ENCODE measurements at regions not wholly inside any gene's neighbourhood (a gene's known extent, or its start where the extent isn't known, plus 50 kb on each side); places are given as distances from the start of the nearest gene placed in this dataset.

DNA sequence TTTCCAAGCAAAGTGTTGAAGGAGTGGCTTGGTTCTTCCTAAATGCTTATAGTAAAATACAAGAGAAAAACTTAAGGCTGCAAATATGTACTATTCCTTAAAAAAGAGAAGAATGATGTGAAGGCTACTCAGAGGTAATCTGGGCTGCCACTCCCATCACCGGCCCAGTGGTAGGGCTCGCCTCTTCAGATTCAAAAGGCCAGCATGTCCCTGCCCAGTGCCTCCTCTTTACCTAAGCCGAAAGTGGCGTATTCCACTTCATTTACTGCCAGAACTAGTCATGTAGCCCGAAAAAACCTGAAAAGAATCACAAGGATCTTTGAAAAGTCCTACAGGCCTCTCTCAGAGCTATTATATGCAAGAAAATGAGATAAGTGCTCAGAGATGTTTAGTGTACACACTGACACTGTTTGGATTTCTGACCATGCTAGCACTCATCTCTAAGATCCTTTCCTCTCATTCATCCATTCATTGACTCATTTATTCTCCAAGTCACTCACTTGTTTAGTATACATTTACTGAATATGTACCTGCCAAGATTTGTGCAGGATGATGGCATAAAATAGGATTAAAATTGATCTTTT is 373.3 kb upstream of the THBS1 start:
- Histone ChIP-seq H3K36me3 (ENCODE audit: control insufficient read depth, insufficient read depth, low read length) (no peaks in the 10 kb centered on the region), H3K9me3 (ENCODE audit: control insufficient read depth in 2 of 2, low read length in 2 of 2) (no peaks in the 10 kb centered on the region), H3K27me3 (ENCODE audit: control insufficient read depth, insufficient read depth, low read length) (peaks cover 5% of the 10 kb centered on the region), H3K27ac (ENCODE audit: insufficient read depth, low read length, poor library complexity, severe bottlenecking) (no peak overlapping the region), H3K4me1 (ENCODE audit: control insufficient read depth, insufficient read depth, low read length, poor library complexity, severe bottlenecking) (no peaks in the 10 kb centered on the region), H3K4me3 (ENCODE audit: low read depth, low read length) (no peak overlapping the region)
- Mint-ChIP-seq H3K36me3 (no peaks in the 10 kb centered on the region), H3K9me3 (peaks cover 0 to 6% (median 2%) of the 10 kb centered on the region in 7 donors), H3K4me1 (no peaks in the 10 kb centered on the region), H3K27ac (no peak overlapping the region), H3K27me3 (peaks cover 30% of the 10 kb centered on the region), H3K4me3 (no peak overlapping the region)
- DNase-seq (no peak), ATAC-seq (ENCODE audit: low read depth in 2 of 2) (no peak)

DNA sequence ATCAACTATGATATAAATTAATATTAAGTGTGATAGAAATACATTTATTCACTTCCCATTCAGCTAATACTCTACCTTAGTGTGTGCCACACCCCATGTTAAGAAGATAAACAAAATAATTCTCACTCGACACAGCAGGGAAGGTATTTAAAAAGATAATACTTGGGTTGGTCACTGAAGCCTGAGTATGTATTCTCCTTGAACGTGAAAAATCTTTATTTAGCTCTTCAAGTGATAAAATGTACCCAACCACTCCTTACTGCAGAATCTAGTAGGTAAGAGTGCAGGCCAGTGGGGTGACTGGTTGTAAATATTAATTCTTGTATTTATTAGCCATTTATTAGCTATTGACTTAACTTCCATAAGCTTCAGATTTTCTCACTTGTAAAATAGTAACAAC is 372.7 kb upstream of the THBS1 start:
- Mint-ChIP-seq H3K9me3 (peaks cover 0 to 6% (median 2%) of the 10 kb centered on the region in 7 donors), H3K27me3 (peaks cover 25% of the 10 kb centered on the region), H3K36me3 (no peaks in the 10 kb centered on the region), H3K27ac (no peak overlapping the region), H3K4me1 (no peaks in the 10 kb centered on the region), H3K4me3 (no peak overlapping the region)
- Histone ChIP-seq H3K27me3 (ENCODE audit: control insufficient read depth, insufficient read depth, low read length) (peaks cover 5% of the 10 kb centered on the region), H3K27ac (ENCODE audit: insufficient read depth, low read length, poor library complexity, severe bottlenecking) (no peak overlapping the region), H3K4me1 (ENCODE audit: control insufficient read depth, insufficient read depth, low read length, poor library complexity, severe bottlenecking) (no peaks in the 10 kb centered on the region), H3K9me3 (ENCODE audit: control insufficient read depth in 2 of 2, low read length in 2 of 2) (no peaks in the 10 kb centered on the region), H3K4me3 (ENCODE audit: low read depth, low read length) (no peak overlapping the region), H3K36me3 (ENCODE audit: control insufficient read depth, insufficient read depth, low read length) (no peaks in the 10 kb centered on the region)
- ATAC-seq (ENCODE audit: low read depth in 2 of 2) (no peak), DNase-seq (no peak)

DNA sequence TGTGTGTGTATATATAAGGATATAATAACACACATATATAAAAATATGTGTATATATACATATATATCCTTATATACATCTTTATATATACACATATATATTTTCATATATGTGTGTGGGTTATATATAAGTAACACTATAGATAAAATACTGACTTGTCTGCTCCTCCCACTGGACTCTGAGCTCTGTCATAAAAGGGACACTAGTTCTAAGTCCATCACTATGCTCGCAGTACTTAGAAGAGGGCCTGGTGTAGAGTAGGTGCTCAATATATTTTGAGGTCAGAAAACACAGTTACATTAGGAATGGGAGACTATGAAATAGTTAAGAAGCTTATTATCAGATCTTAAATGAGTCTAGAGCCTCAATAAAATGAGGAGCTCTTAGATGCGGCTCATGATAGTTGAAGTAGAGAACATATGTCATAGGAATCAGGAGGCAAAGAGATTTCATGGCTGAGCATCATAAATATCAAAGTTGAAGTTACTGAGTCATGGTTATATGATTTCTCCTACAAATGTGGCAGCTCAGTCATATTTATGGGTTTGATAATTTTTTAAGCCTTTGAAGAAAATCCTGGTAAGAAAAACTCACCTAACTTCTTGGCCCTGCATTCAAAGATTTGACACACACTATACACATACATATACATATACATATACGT is 371.2 kb upstream of the THBS1 start:
- H3K4me3 Mint-ChIP-seq, result no peak overlapping the region
- Histone ChIP-seq H3K27me3 (ENCODE audit: control insufficient read depth, insufficient read depth, low read length) (peaks cover 5% of the 10 kb centered on the region), H3K36me3 (ENCODE audit: control insufficient read depth, insufficient read depth, low read length) (no peaks in the 10 kb centered on the region), H3K4me3 (ENCODE audit: low read depth, low read length) (no peak overlapping the region), H3K9me3 (ENCODE audit: control insufficient read depth in 2 of 2, low read length in 2 of 2) (no peaks in the 10 kb centered on the region), H3K27ac (ENCODE audit: insufficient read depth, low read length, poor library complexity, severe bottlenecking) (no peak overlapping the region), H3K4me1 (ENCODE audit: control insufficient read depth, insufficient read depth, low read length, poor library complexity, severe bottlenecking) (no peaks in the 10 kb centered on the region)
- peaks cover 0 to 6% (median 2%) of the 10 kb centered on the region in 7 donors for H3K9me3 Mint-ChIP-seq
- H3K27me3 Mint-ChIP-seq, result peaks cover 16% of the 10 kb centered on the region
- ATAC-seq (ENCODE audit: low read depth in 2 of 2), result no peak
- DNase-seq, result no peak
- H3K27ac Mint-ChIP-seq, result no peak overlapping the region
- H3K36me3 Mint-ChIP-seq, result no peaks in the 10 kb centered on the region
- H3K4me1 Mint-ChIP-seq, result no peaks in the 10 kb centered on the region

DNA sequence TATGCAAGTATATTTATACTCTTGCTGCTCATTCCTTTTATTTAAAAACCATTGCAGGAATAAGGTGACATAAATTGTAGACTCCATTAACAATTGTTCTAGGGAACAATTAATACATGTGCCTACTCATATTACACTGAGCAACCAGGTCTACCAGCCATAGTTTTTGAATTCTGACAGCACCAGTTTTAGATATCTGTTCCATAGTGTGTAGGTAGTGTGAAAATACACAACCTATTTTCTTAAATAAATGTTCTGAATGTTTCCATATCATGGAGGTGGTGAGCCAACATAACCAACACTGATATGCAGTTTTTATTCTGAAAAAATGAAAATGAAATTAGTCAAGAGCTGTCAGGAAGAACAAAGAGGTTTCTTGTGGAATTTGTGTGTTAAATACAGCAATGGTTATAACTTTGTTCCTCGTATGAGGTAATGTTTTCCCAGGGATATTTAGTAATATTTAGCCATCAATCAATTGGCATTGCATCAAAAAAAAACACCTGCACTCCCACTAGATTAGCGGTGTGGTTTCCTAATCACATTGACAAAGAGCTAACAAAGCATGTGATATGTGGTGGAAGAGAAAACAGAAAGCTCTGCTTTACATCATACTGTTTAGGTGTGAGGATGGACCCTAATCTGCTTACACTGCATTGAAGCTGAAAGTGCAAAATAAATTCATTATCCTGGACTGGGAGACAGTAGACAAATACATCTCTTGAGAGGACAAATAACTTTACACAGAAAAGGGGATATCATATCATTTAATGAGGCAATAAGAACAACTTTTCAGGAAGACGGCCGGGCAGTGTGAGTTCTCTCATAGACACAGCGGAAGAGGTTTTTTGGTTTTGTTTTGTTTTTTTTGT is 369.5 kb upstream of the THBS1 start:
- DNase-seq, result no peak
- no peaks in the 10 kb centered on the region for H3K36me3 Mint-ChIP-seq
- Histone ChIP-seq H3K27ac (ENCODE audit: insufficient read depth, low read length, poor library complexity, severe bottlenecking) (no peak overlapping the region), H3K9me3 (ENCODE audit: control insufficient read depth in 2 of 2, low read length in 2 of 2) (no peaks in the 10 kb centered on the region), H3K4me1 (ENCODE audit: control insufficient read depth, insufficient read depth, low read length, poor library complexity, severe bottlenecking) (no peaks in the 10 kb centered on the region), H3K27me3 (ENCODE audit: control insufficient read depth, insufficient read depth, low read length) (no peaks in the 10 kb centered on the region), H3K4me3 (ENCODE audit: low read depth, low read length) (no peak overlapping the region), H3K36me3 (ENCODE audit: control insufficient read depth, insufficient read depth, low read length) (no peaks in the 10 kb centered on the region)
- H3K4me3 Mint-ChIP-seq, result no peak overlapping the region
- no peak overlapping the region for H3K27ac Mint-ChIP-seq
- peaks cover 0 to 8% (median 2%) of the 10 kb centered on the region in 7 donors for H3K9me3 Mint-ChIP-seq
- H3K27me3 Mint-ChIP-seq, result peaks cover 13% of the 10 kb centered on the region
- ATAC-seq (ENCODE audit: low read depth in 2 of 2), result no peak
- no peaks in the 10 kb centered on the region for H3K4me1 Mint-ChIP-seq

DNA sequence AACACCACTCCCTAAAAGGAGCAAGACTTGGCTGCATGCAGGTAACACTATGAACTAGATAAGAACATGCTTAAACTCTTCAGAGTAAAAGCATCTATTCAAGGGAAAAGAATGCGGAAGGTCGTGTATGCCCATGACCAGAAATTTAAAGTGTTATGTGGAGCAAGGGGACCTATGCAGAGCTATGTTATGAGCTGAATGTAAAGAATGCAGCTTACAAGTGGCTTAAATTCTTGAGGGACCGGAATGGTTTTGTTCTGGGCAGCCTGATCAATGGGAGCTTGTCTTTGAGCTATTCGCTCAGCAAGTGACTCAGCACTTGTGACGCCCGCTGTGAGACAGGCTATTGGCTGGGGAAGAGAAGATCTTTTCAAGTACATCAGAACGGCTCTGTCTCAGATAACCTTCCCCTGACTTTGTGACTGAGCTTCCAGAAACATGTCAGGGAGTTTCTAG is 367.5 kb upstream of the THBS1 start:
- H3K36me3 ChIP-seq (ENCODE audit: control insufficient read depth, insufficient read depth, low read length), result no peaks in the 10 kb centered on the region
- ATAC-seq (ENCODE audit: low read depth in 2 of 2) (no peak), DNase-seq (no peak)
- Mint-ChIP-seq H3K27me3 (peaks cover 18% of the 10 kb centered on the region), H3K4me3 (no peak overlapping the region), H3K36me3 (no peaks in the 10 kb centered on the region), H3K27ac (peak overlapping the region in 1 of 3 donors; percentile 43), H3K9me3 (peaks cover 0 to 11% (median 3%) of the 10 kb centered on the region in 7 donors), H3K4me1 (no peaks in the 10 kb centered on the region)
- no peak overlapping the region for H3K4me3 ChIP-seq (ENCODE audit: low read depth, low read length)
- no peak overlapping the region for H3K27ac ChIP-seq (ENCODE audit: insufficient read depth, low read length, poor library complexity, severe bottlenecking)
- no peaks in the 10 kb centered on the region for H3K4me1 ChIP-seq (ENCODE audit: control insufficient read depth, insufficient read depth, low read length, poor library complexity, severe bottlenecking)
- peaks cover 8% of the 10 kb centered on the region for H3K27me3 ChIP-seq (ENCODE audit: control insufficient read depth, insufficient read depth, low read length)
- no peaks in the 10 kb centered on the region for H3K9me3 ChIP-seq (ENCODE audit: control insufficient read depth in 2 of 2, low read length in 2 of 2)

DNA sequence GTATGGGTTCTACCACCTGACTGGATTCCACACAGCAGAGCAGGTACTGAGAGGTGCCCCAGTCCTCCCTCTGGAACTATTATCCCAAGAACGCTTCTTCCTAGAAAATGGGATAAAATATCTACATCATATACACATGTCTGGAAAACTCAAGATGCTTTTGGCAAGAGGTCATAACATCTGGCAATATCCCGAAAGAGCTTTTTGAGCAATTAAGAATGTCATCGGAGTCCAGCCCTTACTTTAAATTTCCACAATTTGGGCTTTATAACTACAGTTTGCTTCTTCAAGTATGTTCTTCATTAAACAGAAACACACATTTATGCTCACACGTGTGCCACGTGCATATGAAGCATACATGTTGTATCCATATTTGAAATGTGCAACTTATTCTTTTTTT is 365.9 kb upstream of the THBS1 start:
- ATAC-seq (ENCODE audit: low read depth in 2 of 2), result no peak
- no peaks in the 10 kb centered on the region for H3K9me3 ChIP-seq (ENCODE audit: control insufficient read depth in 2 of 2, low read length in 2 of 2)
- no peaks in the 10 kb centered on the region for H3K36me3 ChIP-seq (ENCODE audit: control insufficient read depth, insufficient read depth, low read length)
- no peak overlapping the region for H3K27ac ChIP-seq (ENCODE audit: insufficient read depth, low read length, poor library complexity, severe bottlenecking)
- H3K36me3 Mint-ChIP-seq, result no peaks in the 10 kb centered on the region
- H3K27ac Mint-ChIP-seq, result no peak overlapping the region
- no peak for DNase-seq
- peaks cover 20% of the 10 kb centered on the region for H3K27me3 Mint-ChIP-seq
- H3K4me3 ChIP-seq (ENCODE audit: low read depth, low read length), result no peak overlapping the region
- H3K4me1 ChIP-seq (ENCODE audit: control insufficient read depth, insufficient read depth, low read length, poor library complexity, severe bottlenecking), result no peaks in the 10 kb centered on the region
- no peak overlapping the region for H3K4me3 Mint-ChIP-seq
- H3K27me3 ChIP-seq (ENCODE audit: control insufficient read depth, insufficient read depth, low read length), result peaks cover 8% of the 10 kb centered on the region
- peaks cover 0 to 14% (median 5%) of the 10 kb centered on the region in 7 donors for H3K9me3 Mint-ChIP-seq
- H3K4me1 Mint-ChIP-seq, result no peaks in the 10 kb centered on the region

DNA sequence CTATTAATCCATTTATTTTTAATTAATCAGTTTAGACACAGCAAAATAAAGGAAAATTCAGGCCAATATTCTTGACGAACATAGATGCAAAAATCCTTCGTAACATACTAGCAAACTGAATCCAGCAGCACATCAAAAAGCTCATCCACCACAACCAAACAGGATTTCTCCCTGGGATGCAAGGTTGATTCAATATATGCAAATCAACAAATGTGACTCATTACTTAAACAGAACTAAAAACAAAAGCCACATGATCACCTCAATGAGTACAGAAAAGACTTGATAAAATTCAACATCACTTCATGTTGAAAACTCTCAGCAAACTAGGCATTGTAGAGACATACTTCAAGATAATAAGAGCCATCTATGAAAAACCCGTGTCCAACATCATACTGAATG is 364.1 kb upstream of the THBS1 start:
- no peak for ATAC-seq (ENCODE audit: low read depth in 2 of 2)
- H3K27ac Mint-ChIP-seq, result no peak overlapping the region

More for the DNA sequence above, 364.1 kb upstream of the THBS1 start:
- H3K27ac ChIP-seq (ENCODE audit: insufficient read depth, low read length, poor library complexity, severe bottlenecking), result no peak overlapping the region
- H3K4me1 ChIP-seq (ENCODE audit: control insufficient read depth, insufficient read depth, low read length, poor library complexity, severe bottlenecking), result no peaks in the 10 kb centered on the region
- H3K36me3 Mint-ChIP-seq, result no peaks in the 10 kb centered on the region
- H3K9me3 ChIP-seq (ENCODE audit: control insufficient read depth in 2 of 2, low read length in 2 of 2), result no peaks in the 10 kb centered on the region
- H3K27me3 Mint-ChIP-seq, result peaks cover 16% of the 10 kb centered on the region
- no peaks in the 10 kb centered on the region for H3K4me1 Mint-ChIP-seq
- H3K4me3 Mint-ChIP-seq, result no peak overlapping the region
- no peak overlapping the region for H3K4me3 ChIP-seq (ENCODE audit: low read depth, low read length)
- no peaks in the 10 kb centered on the region for H3K36me3 ChIP-seq (ENCODE audit: control insufficient read depth, insufficient read depth, low read length)
- peaks cover 8% of the 10 kb centered on the region for H3K27me3 ChIP-seq (ENCODE audit: control insufficient read depth, insufficient read depth, low read length)
- peaks cover 0 to 11% (median 2%) of the 10 kb centered on the region in 7 donors for H3K9me3 Mint-ChIP-seq
- no peak for DNase-seq
